ENCODE measurements at regions not wholly inside any gene's neighbourhood (a gene's known extent, or its start where the extent isn't known, plus 50 kb on each side); places are given as distances from the start of the nearest gene placed in this dataset.
"Not testable (repeated sequence)": the region's sequence is repeated elsewhere in the genome, so short reads cannot be mapped to it uniquely, and the experiment has no call there.

- DNase-seq (ENCODE audit: low read depth in 2 of 2), result not testable (repeated sequence)
Observed at GRCh38 chr5:176140138-176140537, 98.1 kb upstream of the SIMC1 start.

- DNase-seq (ENCODE audit: low read depth in 2 of 2), result no peak
Observed at GRCh38 chr5:176144508-176144907, 93.7 kb upstream of the SIMC1 start.

DNA sequence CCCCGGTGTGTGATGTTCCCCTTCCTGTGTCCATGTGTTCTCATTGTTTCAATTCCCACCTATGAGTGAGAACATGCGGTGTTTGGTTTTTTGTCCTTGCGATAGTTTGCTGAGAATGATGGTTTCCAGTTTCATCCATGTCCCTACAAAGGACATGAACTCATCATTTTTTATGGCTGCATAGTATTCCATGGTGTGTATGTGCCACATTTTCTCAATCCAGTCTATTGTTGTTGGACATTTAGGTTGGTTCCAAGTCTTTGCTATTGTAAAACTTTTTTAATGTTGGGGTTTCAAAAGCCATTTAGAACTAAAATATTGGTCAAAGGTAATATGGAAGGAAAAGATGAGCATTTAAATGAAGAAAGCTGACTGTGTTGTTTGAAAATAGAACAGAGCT, 88.3 kb upstream of the SIMC1 start:
- not testable (repeated sequence) for DNase-seq (ENCODE audit: low read depth in 2 of 2)

DNA sequence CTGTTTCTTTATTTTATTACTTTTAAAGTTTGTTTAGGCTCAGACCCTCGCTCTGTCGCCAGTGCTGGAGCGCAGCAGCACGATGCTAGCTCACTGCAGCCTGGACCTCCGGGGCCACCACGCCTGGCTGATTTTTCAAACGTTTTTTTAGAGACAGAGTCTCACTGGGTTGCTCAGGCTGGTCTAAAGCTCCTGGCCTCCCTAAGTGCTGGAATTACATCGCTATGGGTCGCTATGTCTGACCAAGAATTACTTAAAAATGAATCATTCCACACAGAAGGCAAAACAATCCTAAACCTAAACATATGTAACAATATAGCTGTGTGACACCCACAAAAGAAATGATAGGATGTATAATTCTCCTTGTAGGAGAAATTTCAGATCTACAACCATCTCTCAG, 86.9 kb upstream of the SIMC1 start:
- DNase-seq (ENCODE audit: low read depth in 2 of 2), result no peak

DNA sequence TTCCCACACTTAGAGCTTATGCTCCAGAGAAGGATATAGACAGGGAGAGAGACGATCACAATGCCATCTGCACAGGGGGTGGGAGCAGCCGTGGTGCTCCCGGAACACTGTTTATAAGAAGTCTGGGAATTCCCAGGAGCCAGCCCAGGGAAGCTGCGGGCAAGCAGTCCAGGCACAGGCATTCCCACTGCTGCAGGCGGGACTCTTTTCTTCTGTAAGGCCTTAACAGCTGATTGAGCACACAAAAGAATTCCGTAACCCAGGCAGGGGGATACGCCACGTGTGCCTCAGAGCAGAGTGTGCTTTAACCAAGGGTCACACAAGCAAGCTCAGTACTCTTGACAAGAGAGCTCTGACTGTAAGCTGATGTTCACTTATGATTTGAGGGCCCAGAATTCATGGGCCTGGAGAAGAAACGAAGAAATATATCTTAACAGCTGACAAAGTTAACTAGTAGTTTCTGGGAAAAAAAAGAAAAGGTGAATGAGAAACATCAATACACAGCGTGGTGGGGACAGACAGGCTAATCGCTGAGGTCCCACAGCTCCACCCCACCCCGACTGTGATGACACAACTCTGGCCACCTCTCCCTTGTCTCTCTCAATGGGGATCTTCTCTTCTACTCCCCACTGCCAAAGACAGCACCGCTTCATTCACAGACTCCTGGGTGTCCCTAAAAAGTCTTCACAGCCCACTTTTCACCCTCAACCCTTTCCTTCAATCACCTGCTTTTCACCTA, 85.9 kb upstream of the SIMC1 start:
- no peak for DNase-seq (ENCODE audit: low read depth in 2 of 2)

- DNase-seq (ENCODE audit: low read depth in 2 of 2), result no peak
Observed at GRCh38 chr5:176152930-176153311, 85.3 kb upstream of the SIMC1 start.

DNA sequence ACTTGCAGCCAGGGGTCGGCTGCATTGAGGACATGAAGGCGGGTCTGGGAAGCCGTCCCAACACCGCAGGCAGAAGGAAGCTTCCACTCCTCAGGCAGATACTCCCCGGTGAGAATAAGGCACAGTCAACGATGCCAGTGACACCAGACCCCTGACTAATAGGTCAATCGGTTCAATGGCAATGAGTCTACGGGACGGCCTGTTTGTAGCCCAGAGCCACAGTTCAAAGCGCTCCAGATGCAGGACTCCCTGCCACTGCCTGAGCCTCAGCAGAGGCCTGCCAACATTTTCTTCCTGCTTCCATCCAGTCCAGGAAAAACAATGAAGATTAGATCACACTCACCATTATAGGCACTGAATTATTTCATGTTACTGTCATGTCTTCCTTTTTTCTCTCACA, 84.5 kb upstream of the SIMC1 start:
- DNase-seq (ENCODE audit: low read depth in 2 of 2), result no peak

DNA sequence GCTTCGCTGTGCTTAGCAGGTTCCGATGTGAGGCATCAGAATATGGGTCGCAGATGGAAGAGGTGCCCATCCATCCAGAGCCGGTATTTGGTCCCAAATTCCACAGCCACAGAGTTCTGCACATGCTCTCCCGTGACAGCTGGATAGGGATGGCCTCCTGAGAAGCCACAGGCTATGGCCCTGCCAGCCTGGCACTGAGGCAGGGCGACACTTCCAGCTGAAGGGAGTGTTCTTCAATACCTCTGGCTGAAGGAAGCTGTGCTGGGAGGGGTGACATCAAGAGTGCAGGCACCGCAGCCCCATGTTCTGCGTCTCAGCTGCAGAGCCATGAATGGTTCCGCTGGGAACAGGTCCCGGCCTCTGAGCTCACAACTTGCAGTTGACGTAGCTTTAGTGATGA, 83.4 kb upstream of the SIMC1 start:
- DNase-seq (ENCODE audit: low read depth in 2 of 2), result no peak

DNA sequence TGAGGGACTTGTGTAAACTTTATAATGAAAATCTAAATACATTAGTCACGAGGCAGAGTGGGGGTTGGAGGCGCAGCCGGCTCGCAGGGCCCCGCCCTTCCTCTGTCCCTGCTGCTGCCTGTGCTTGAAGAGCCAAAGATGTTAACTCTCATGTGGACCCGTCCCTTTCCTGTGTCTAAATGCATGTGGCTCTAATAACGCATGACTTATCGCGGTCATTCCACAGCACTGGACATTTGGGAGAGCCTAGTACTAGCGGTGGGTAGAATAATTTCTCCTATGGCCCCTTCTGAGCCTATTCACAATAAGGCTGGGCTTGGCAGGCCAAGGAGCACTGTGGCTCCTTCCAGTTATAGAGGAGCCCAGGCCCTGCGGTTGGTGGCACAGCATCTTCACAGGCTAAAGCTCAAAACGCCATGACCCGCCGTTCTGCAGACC, 82.3 kb upstream of the SIMC1 start:
- no peak for DNase-seq (ENCODE audit: low read depth in 2 of 2)

DNA sequence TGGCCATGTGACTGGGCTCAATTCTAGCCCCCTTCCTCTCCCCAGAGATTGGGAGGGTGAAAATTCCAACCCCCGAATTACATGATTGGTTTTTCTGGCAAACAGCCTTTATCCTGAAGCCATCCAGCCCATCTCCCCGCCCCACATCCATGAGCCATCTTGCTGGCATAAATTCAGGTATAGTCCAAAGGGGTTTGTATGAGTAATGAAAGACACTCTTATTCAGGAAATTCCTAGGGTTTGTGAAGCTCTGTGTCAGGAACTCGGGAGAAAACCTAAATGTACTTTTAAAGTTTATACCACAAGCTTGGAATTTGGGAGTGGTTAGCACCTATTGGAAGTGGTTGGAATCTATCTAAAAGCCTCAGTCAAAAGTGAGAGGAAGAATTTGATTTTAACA, 80.6 kb upstream of the SIMC1 start:
- no peak for DNase-seq (ENCODE audit: low read depth in 2 of 2)

DNA sequence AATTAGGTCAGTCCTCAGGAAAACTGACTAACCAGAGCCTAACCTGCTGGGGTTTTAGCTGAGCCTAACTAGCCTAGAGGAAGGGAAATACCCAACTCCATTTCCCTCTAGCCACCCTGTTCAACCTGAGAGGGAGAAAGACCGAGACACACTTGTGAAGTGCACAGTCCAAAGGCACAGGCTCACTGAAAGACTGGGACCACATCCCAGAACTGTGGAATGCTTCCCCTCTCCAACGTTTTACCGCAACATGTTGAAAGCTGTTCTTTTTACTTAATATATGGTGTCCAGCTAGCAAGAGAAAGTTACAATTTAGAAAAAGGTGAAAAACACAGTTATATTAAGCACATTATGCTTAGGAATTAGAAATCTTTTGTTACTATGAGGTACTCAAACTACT, 76.8 kb upstream of the SIMC1 start:
- no peak for DNase-seq (ENCODE audit: low read depth in 2 of 2)

DNA sequence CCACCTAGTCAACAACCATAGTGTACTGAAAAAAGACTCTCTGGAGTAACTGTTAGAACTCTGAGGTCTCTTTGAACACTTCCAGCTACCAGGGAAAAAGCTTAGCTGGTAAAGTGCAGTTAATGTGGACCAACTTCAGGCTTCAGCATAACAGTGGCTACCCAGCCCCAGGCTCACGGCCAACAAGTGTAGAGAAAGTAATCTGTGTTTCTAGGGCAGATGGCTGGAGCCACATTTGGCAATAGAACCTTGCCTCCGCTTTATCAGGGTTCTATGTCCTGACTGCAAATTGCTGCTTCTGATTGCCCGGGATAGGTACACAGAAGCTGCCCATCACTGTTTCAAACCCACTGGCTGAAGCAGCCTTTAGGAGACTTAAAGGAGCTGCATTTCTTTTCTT, 76.0 kb upstream of the SIMC1 start:
- DNase-seq (ENCODE audit: low read depth in 2 of 2), result no peak

- no peak for DNase-seq (ENCODE audit: low read depth in 2 of 2)
Observed at GRCh38 chr5:176162888-176163287, 75.3 kb upstream of the SIMC1 start.

- DNase-seq (ENCODE audit: low read depth in 2 of 2), result no peak
Observed at GRCh38 chr5:176166427-176166826, 71.8 kb upstream of the SIMC1 start.

DNA sequence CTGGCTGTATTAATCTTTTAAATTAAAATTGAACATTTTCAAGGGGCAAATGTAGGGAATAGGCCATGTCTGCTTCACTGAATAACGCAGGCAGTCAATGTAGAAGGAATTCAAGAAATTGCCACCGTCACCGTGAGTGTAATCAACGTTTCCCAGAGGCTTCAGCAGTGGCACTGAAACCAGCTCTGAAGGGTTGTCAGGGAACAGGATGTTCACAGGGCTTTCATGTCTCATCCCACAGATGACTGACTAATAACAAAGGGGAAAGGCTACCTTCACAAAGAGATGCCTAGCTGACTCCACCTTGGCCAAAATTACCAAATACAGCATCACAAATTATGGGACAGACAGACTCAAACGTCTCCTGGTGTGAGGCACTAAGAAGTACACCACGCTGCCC, 70.4 kb upstream of the SIMC1 start:
- DNase-seq (ENCODE audit: low read depth in 2 of 2), result no peak

DNA sequence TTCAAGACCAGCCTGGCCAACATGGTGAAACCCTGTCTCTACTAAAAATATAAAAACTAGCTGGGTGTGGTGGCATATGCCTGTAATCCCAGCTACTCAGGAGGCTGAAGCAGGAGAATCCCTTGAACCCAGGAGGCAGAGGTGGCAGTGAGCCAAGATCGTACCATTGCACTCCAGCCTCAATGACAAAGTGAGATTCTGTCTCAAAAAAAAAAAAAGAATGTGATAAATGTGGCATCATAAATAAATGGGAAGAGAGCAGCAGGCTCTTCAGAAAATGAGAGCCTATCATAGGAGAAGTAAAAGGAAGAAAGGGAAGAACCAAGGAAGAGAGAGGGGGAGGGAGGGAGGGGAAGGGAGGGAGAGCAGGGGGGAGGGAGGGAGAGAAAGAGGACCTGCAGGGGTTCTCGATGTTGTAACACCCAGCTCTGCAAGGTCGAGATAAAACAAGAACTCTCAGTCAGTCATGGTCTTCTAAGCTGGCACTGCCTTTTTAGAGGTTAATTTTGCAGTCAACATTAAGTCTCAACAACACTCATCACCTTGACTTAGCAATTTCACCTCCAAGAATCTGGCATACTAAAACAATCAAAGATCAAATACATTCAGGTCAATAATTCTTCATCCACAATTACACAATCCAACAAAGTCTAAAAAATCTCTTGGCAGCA, 68.7 kb upstream of the SIMC1 start:
- no peak for DNase-seq (ENCODE audit: low read depth in 2 of 2)

DNA sequence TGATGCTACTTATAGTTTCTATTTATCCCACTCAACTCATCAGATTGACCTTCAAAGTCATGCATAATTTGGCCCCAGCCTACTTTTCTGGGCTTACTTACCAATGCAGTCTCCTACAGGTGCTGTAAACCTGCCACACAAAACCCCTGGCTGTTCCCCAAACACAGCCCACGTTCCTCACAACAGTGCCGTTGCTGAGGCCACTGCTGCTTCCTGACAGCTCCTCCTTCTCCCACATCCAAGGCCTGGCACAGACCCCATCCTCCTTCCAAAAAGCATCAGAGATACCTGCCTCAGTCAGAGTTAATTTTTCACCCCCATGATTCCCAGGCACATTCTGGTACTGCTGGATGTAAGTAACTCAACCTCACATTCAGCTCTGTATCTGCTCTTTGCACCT, 68.1 kb upstream of the SIMC1 start:
- no peak for DNase-seq (ENCODE audit: low read depth in 2 of 2)

DNA sequence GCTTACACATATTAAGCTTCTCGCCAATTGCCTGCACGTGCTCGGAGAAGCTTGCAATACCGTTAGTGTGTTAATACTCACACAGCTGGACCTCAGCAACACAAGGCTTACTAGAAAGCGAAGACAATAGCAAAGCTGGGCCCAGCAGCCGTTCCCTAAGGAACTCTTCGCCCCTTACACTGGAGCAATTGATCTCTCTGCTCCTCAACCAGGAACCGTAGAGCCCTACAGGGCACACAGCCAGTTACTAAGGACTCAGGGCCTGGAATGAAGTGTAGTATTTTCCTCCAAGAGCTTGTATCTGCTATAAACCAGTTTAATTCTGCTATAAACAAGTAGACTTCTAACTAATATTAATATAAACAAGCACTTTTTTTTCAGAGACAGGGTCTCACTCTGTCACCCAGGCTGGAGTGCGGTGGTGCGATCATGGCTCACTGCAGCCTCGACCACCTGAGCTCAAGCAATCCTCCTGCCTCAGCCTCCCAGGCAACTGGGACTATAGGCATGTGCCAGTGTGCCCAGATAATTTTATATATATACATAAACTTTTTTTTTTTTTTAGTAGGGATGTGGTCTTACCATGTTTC, 67.0 kb upstream of the SIMC1 start:
- no peak for DNase-seq (ENCODE audit: low read depth in 2 of 2)

GRCh38 chr5:176172246-176172645, 66.0 kb upstream of the SIMC1 start:
- DNase-seq (ENCODE audit: low read depth in 2 of 2), result no peak

DNA sequence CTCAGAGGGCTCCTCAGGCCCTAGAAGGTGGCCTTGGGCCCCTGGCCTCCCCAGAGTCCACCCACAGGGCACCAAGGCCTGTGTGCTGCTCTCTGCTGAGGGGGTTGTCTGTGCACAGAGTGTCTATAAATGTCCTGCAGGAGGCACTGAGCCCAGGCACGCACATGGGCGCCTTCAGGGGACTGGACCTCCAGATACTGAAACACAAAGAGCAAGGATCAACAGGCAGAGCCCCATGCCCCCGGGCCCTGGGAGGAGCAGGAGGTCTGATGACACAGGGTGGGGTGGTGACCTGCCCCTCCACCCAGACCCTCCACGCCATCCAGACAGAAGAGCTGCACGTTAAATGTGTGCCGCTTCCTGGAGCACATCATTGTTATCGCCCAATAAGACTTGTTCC, 64.6 kb upstream of the SIMC1 start:
- no peak for DNase-seq (ENCODE audit: low read depth in 2 of 2)

- DNase-seq (ENCODE audit: low read depth in 2 of 2), result no peak
Observed at GRCh38 chr5:176174345-176175025, 63.7 kb upstream of the SIMC1 start.

DNA sequence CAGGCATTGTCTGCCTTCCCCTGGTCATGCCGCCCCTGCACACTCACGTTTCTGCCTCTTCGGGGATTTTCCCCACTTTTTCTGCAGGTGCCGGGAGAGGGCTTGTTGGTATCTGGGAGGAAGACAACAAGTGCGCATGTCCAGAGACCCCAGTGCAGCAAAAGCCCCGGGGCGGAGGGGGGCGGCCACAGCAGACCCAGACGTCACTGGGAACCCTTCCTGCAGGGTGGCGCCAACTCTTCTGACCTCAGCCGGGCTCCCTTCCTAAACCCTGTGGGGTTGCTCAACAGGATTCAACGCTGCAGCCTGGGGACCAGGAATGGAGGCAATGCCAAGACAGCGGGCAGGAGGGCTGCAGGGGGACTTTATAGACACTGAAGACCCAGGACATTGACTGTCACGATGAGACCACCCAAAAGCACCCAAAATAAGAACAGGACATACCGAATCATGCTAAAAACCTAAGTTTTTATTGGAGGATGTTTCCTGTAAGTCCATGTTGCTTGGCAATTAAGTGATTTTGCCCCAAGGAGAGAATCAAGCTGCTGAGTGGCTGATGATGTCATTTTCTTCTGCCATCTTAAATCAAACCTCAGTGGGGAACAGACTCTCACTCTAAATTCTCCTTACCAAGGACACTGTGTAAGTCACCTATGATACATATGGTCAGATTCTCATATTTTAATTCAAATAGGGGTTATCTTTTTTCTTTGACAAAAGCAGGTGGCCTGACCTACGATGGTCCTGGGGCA, 62.9 kb upstream of the SIMC1 start:
- DNase-seq (ENCODE audit: low read depth in 2 of 2), result no peak

Data from stimulated activated CD8-positive, alpha-beta memory T cell treated with anti-CD3 and anti-CD28 coated beads, Interleukin-15, amount 100 ng/mL, for 4 hours (primary cell).